C4-2B (cell line): ENCODE measurements at regions not wholly inside any gene's neighbourhood (a gene's known extent, or its start where the extent isn't known, plus 50 kb on each side); places are given as distances from the start of the nearest gene placed in this dataset.

Experiments
- CTCF ChIP-seq: fragments of 450-650 bp; conservative IDR thresholded peaks from 2 replicates; pipeline ENCODE4 v1.5.1; 2017; ENCODE audit warnings: mild to moderate bottlenecking
- ZFX ChIP-seq: fragments of 450-650 bp; IDR thresholded peaks from 2 replicates; pipeline ENCODE4 v1.6.1; 2017

GRCh38 chr3:56900801-56901200 is 99.1 kb upstream of the ARHGEF3 start:
- TF ChIP-seq CTCF (no peak), ZFX (no peak)
